ENCODE measurements at regions not wholly inside any gene's neighbourhood (a gene's known extent, or its start where the extent isn't known, plus 50 kb on each side); places are given as distances from the start of the nearest gene placed in this dataset.

- POLR2A ChIA-PET, result no interaction called here
- H4K20me1 ChIP-seq (replicated peaks; ENCODE audit: control insufficient read depth, insufficient read depth, low read length), result no peaks in the 10 kb centered on the region
- H3K27me3 ChIP-seq (ENCODE audit: control insufficient read depth in 2 of 2, insufficient read depth in 2 of 2, low read length in 2 of 2), result no peaks in the 10 kb centered on the region
- H2AFZ ChIP-seq (ENCODE audit: low read depth, low read length), result no peak overlapping the region
- no peak overlapping the region for H3K4me3 ChIP-seq
- FAIRE-seq, result no peak
- H3K4me1 ChIP-seq (replicated peaks in 1 of 2; ENCODE audit: control insufficient read depth in 2 of 2, insufficient read depth in 2 of 2, low read length in 2 of 2), result no peaks in the 10 kb centered on the region
- no TSS peak for BruUV-seq (replicated peaks)
- no peaks in the 10 kb centered on the region for H3K9me1 ChIP-seq (ENCODE audit: control insufficient read depth, insufficient read depth, low read length)
- ATAC-seq, result no peak
- no peak overlapping the region for H3K27ac ChIP-seq (ENCODE audit: extremely low read depth, low read depth, low read length)
- in situ Hi-C loops (cut with MboI), result no loop called here
- H3K79me2 ChIP-seq (ENCODE audit: control insufficient read depth, insufficient read depth, low read length), result no peaks in the 10 kb centered on the region
- TF ChIP-seq ZNF384 (IDR thresholded peaks at IDR 0.05; ENCODE audit: low read depth, low read length) (no peak), RBM34 (IDR thresholded peaks at IDR 0.05; ENCODE audit: borderline replicate concordance, insufficient read depth, low read length) (no peak), E2F3 (CRISPR knock-in tag; IDR thresholded peaks at IDR 0.05) (no peak), EZH2 (IDR thresholded peaks at IDR 0.05; ENCODE audit: borderline replicate concordance, low read depth, low read length) (no peak), KLF13 (tag; IDR thresholded peaks at IDR 0.05; ENCODE audit: borderline replicate concordance, low read depth) (no peak), RBBP5 (IDR thresholded peaks at IDR 0.05; ENCODE audit: borderline replicate concordance, insufficient read depth, low read length, poor library complexity, severe bottlenecking) (no peak), NR2C1 (IDR thresholded peaks at IDR 0.05) (no peak), NR2C1 (tag; IDR thresholded peaks at IDR 0.05) (no peak), MBD2 (IDR thresholded peaks at IDR 0.05; ENCODE audit: borderline replicate concordance, low read depth) (no peak), MECOM (CRISPR knock-in tag; IDR thresholded peaks at IDR 0.05) (no peak), SRSF3 (IDR thresholded peaks at IDR 0.05; ENCODE audit: insufficient read depth, low read length) (no peak), RNF2 (IDR thresholded peaks at IDR 0.05) (no peak), TFAM (CRISPR knock-in tag; conservative IDR thresholded peaks at IDR 0.05) (no peak), XRCC5 (IDR thresholded peaks at IDR 0.05; ENCODE audit: low read depth, low read length) (no peak), GABPB1 (CRISPR knock-in tag; IDR thresholded peaks at IDR 0.05) (no peak), ZC3H11A (IDR thresholded peaks at IDR 0.05; ENCODE audit: low read depth, low read length) (no peak), NFE2L1 (tag; IDR thresholded peaks at IDR 0.05; ENCODE audit: borderline replicate concordance, low read depth) (no peak), RCOR1 (IDR thresholded peaks at IDR 0.05; ENCODE audit: borderline replicate concordance in 1 of 2, low read depth in 2 of 2, low read length in 2 of 2) (no peak), ZNF143 (CRISPR knock-in tag; IDR thresholded peaks at IDR 0.05) (no peak)
- no peaks in the 10 kb centered on the region for H3K36me3 ChIP-seq (ENCODE audit: control insufficient read depth, insufficient read depth, low read length)
- no peak overlapping the region for H3K4me2 ChIP-seq (ENCODE audit: insufficient read depth, low read length)
- CTCF ChIA-PET (ENCODE audit: low intra/inter-chr PET ratio), result no interaction called here
- DNase-seq (ENCODE audit: extremely low read depth in 1 of 4, low spot score in 3 of 4), result no peak
- intact Hi-C loops (cut with micrococcal nuclease), result no loop called here
- no peaks in the 10 kb centered on the region for H3K9me3 ChIP-seq (replicated peaks; ENCODE audit: control insufficient read depth, insufficient read depth, low read depth, low read length)
- H3K9ac ChIP-seq (ENCODE audit: insufficient read depth in 1 of 2, low read depth in 2 of 2, low read length in 2 of 2), result no peak overlapping the region
- WGBS (ENCODE audit: insufficient coverage, low coverage, missing lambda C conversion rate), result 0% methylated on average over 1 of the region's 1 CpG
Observed at GRCh38 chr12:20272161-20272560, 96.2 kb upstream of the PDE3A start.

All from K562 (cell line).